Midbrain (tissue), 1 donor: ENCODE measurements at regions not wholly inside any gene's neighbourhood (a gene's known extent, or its start where the extent isn't known, plus 50 kb on each side); places are given as distances from the start of the nearest gene placed in this dataset.
"Not testable (repeated sequence)": the region's sequence is repeated elsewhere in the genome, so short reads cannot be mapped to it uniquely, and the experiment has no call there.

Experiments
- DNase-seq: peaks from one replicate; lab custom pipeline; 2025; lab: John Stamatoyannopoulos, UW

- DNase-seq = no peak
These were observed 637.1 kb downstream of the GATA3 start for GRCh38 chr10:8691498-8692017.

- DNase-seq = not testable (repeated sequence)
These were observed 639.1 kb downstream of the GATA3 start for GRCh38 chr10:8693635-8694034.

- DNase-seq = no peak
These were observed 642.3 kb downstream of the GATA3 start for GRCh38 chr10:8696746-8697145.

- no peak for DNase-seq
These were observed 646.2 kb downstream of the GATA3 start for GRCh38 chr10:8700689-8701088.

- no peak for DNase-seq
These were observed 647.7 kb downstream of the GATA3 start for GRCh38 chr10:8702181-8702580.

- no peak for DNase-seq
These were observed 650.9 kb downstream of the GATA3 start for GRCh38 chr10:8705415-8705814.

- DNase-seq = no peak
These were observed 658.2 kb downstream of the GATA3 start for GRCh38 chr10:8712656-8713055.

GRCh38 chr10:8719971-8720370 lies 665.5 kb downstream of the GATA3 start:
- no peak for DNase-seq

- no peak for DNase-seq
These were observed 667.2 kb downstream of the GATA3 start for GRCh38 chr10:8721650-8722049.

- no peak for DNase-seq
These were observed 668.3 kb downstream of the GATA3 start for GRCh38 chr10:8722835-8723234.

GRCh38 chr10:8725343-8725742 lies 670.9 kb downstream of the GATA3 start:
- no peak for DNase-seq

GRCh38 chr10:8726084-8726778 lies 671.7 kb downstream of the GATA3 start:
- no peak for DNase-seq

- DNase-seq = no peak
These were observed 672.2 kb downstream of the GATA3 start for GRCh38 chr10:8726779-8727084.

GRCh38 chr10:8731121-8732095 lies 676.9 kb downstream of the GATA3 start:
- no peak for DNase-seq

- DNase-seq = no peak
These were observed 684.5 kb downstream of the GATA3 start for GRCh38 chr10:8738987-8739386.

- DNase-seq = no peak
These were observed 697.8 kb downstream of the GATA3 start for GRCh38 chr10:8752146-8752843.

GRCh38 chr10:8758029-8758428 lies 703.5 kb downstream of the GATA3 start:
- DNase-seq = no peak

GRCh38 chr10:8766899-8767298 lies 712.4 kb downstream of the GATA3 start:
- no peak for DNase-seq

GRCh38 chr10:8767591-8767990 lies 713.1 kb downstream of the GATA3 start:
- DNase-seq = no peak

- no peak for DNase-seq
These were observed 713.9 kb downstream of the GATA3 start for GRCh38 chr10:8768341-8768740.

- no peak for DNase-seq
These were observed 714.4 kb downstream of the GATA3 start for GRCh38 chr10:8768852-8769251.

GRCh38 chr10:8776926-8777622 lies 722.6 kb downstream of the GATA3 start:
- no peak for DNase-seq
